GM12875 (cell line): ENCODE measurements at regions not wholly inside any gene's neighbourhood (a gene's known extent, or its start where the extent isn't known, plus 50 kb on each side); places are given as distances from the start of the nearest gene placed in this dataset.

Experiments
- H3K4me3 ChIP-seq: one replicate; pipeline ENCODE4 v1.5.1; 2011; ENCODE audit warnings: low read depth, low read length, control low read depth
- CTCF ChIP-seq: IDR thresholded peaks from 2 replicates; pipeline ENCODE4 v1.5.1; 2011; ENCODE audit warnings: low read depth, mild to moderate bottlenecking, control low read depth, inconsistent platforms, low read length, moderate library complexity, borderline replicate concordance; ENCODE audit not compliant: insufficient read depth

- TF ChIP-seq CTCF, result no peak
- no peak overlapping the region for H3K4me3 ChIP-seq
Observed at GRCh38 chr5:51013036-51013435, 346.6 kb downstream of the PARP8 start.

GRCh38 chr5:51018423-51018822 lies 352.0 kb downstream of the PARP8 start:
- no peak for TF ChIP-seq CTCF

GRCh38 chr5:51024263-51024662 lies 357.8 kb downstream of the PARP8 start:
- H3K4me3 ChIP-seq, result no peak overlapping the region
- no peak for TF ChIP-seq CTCF

More at GRCh38 chr5:51018423-51018822, 352.0 kb downstream of the PARP8 start:
- H3K4me3 ChIP-seq, result no peak overlapping the region

- TF ChIP-seq CTCF, result no peak
- H3K4me3 ChIP-seq, result no peak overlapping the region
Observed at GRCh38 chr5:51027271-51027670, 356.0 kb upstream of the ISL1 start.

GRCh38 chr5:51028394-51028793 lies 354.9 kb upstream of the ISL1 start:
- no peak for TF ChIP-seq CTCF

GRCh38 chr5:51033215-51033614 lies 350.0 kb upstream of the ISL1 start:
- H3K4me3 ChIP-seq, result no peak overlapping the region
- no peak for TF ChIP-seq CTCF

More at GRCh38 chr5:51028394-51028793, 354.9 kb upstream of the ISL1 start:
- no peak overlapping the region for H3K4me3 ChIP-seq

- no peak overlapping the region for H3K4me3 ChIP-seq
- no peak for TF ChIP-seq CTCF
Observed at GRCh38 chr5:51034222-51034901, 348.9 kb upstream of the ISL1 start.
